ENCODE measurements at regions not wholly inside any gene's neighbourhood (a gene's known extent, or its start where the extent isn't known, plus 50 kb on each side); places are given as distances from the start of the nearest gene placed in this dataset.

- no peak for DNase-seq (ENCODE audit: low spot score in 2 of 2)
- H3K4me1 ChIP-seq: no peaks in the 10 kb centered on the region
- no peak overlapping the region for H3K27ac ChIP-seq
- H3K4me3 ChIP-seq: no peak overlapping the region
- H3K9me3 ChIP-seq: peaks cover 6% of the 10 kb centered on the region
- no peaks in the 10 kb centered on the region for H3K36me3 ChIP-seq
- H3K27me3 ChIP-seq: no peaks in the 10 kb centered on the region
- TF ChIP-seq POLR2A (IDR thresholded peaks at IDR 0.05) (no peak), EP300 (IDR thresholded peaks at IDR 0.05) (no peak), CTCF (IDR thresholded peaks at IDR 0.05) (no peak), POLR2AphosphoS5 (IDR thresholded peaks at IDR 0.05) (no peak)
Observed at GRCh38 chr16:85184404-85184803, 72.1 kb upstream of the CIBAR2 start.

- no peak for DNase-seq (ENCODE audit: low spot score in 2 of 2)
- Histone ChIP-seq H3K9me3 (peaks cover 6% of the 10 kb centered on the region), H3K4me1 (no peaks in the 10 kb centered on the region), H3K4me3 (no peak overlapping the region), H3K27ac (no peak overlapping the region), H3K36me3 (no peaks in the 10 kb centered on the region), H3K27me3 (no peaks in the 10 kb centered on the region)
- WGBS: 84% methylated on average over 14 of the region's 22 CpGs
- TF ChIP-seq EP300 (IDR thresholded peaks at IDR 0.05) (no peak), CTCF (IDR thresholded peaks at IDR 0.05) (no peak), POLR2AphosphoS5 (IDR thresholded peaks at IDR 0.05) (no peak), POLR2A (IDR thresholded peaks at IDR 0.05) (no peak)
Observed at GRCh38 chr16:85185303-85186100, 73.2 kb upstream of the CIBAR2 start.

GRCh38 chr16:85187002-85187401 is 74.7 kb upstream of the CIBAR2 start:
- no peaks in the 10 kb centered on the region for H3K36me3 ChIP-seq
- no peak overlapping the region for H3K4me3 ChIP-seq
- peaks cover 6% of the 10 kb centered on the region for H3K9me3 ChIP-seq
- no peaks in the 10 kb centered on the region for H3K27me3 ChIP-seq
- DNase-seq (ENCODE audit: low spot score in 2 of 2): no peak
- H3K4me1 ChIP-seq: no peaks in the 10 kb centered on the region
- TF ChIP-seq POLR2A (IDR thresholded peaks at IDR 0.05) (no peak), EP300 (IDR thresholded peaks at IDR 0.05) (no peak), CTCF (IDR thresholded peaks at IDR 0.05) (no peak), POLR2AphosphoS5 (IDR thresholded peaks at IDR 0.05) (no peak)
- 64% methylated on average over 6 of the region's 13 CpGs for WGBS
- H3K27ac ChIP-seq: peak overlapping the region; percentile 12

- no peaks in the 10 kb centered on the region for H3K36me3 ChIP-seq
- no peak overlapping the region for H3K27ac ChIP-seq
- H3K9me3 ChIP-seq: peaks cover 6% of the 10 kb centered on the region
- no peak for DNase-seq (ENCODE audit: low spot score in 2 of 2)
- 84% methylated on average over 11 of the region's 13 CpGs for WGBS
- no peak overlapping the region for H3K4me3 ChIP-seq
- H3K27me3 ChIP-seq: no peaks in the 10 kb centered on the region
- peaks cover 2% of the 10 kb centered on the region for H3K4me1 ChIP-seq
- TF ChIP-seq POLR2AphosphoS5 (IDR thresholded peaks at IDR 0.05): no peak
- TF ChIP-seq CTCF (IDR thresholded peaks at IDR 0.05): no peak
- TF ChIP-seq EP300 (IDR thresholded peaks at IDR 0.05): no peak
- TF ChIP-seq POLR2A (IDR thresholded peaks at IDR 0.05): no peak
Observed at GRCh38 chr16:85187447-85187846, 75.2 kb upstream of the CIBAR2 start.

- DNase-seq (ENCODE audit: low spot score in 2 of 2): no peak
- Histone ChIP-seq H3K27me3 (no peaks in the 10 kb centered on the region), H3K4me1 (peaks cover 5% of the 10 kb centered on the region), H3K27ac (no peak overlapping the region), H3K36me3 (no peaks in the 10 kb centered on the region), H3K9me3 (peaks cover 6% of the 10 kb centered on the region), H3K4me3 (no peak overlapping the region)
- whole genome bisulfite sequencing: 94% methylated on average over 12 of the region's 12 CpGs
- TF ChIP-seq EP300 (IDR thresholded peaks at IDR 0.05) (no peak), POLR2A (IDR thresholded peaks at IDR 0.05) (no peak)
Observed at GRCh38 chr16:85187886-85188285, 75.6 kb upstream of the CIBAR2 start.
